GM18508 (cell line): ENCODE measurements at regions not wholly inside any gene's neighbourhood (a gene's known extent, or its start where the extent isn't known, plus 50 kb on each side); places are given as distances from the start of the nearest gene placed in this dataset.
"Not testable (repeated sequence)": the region's sequence is repeated elsewhere in the genome, so short reads cannot be mapped to it uniquely, and the experiment has no call there.

Experiments
- ATAC-seq: cut with Tn5 transposase; IDR thresholded peaks from one replicate; pipeline ENCODE4 v1.9.1; 2021; ENCODE audit warnings: moderate number of reproducible peaks; ENCODE audit not compliant: insufficient read depth, unreplicated experiment

DNA sequence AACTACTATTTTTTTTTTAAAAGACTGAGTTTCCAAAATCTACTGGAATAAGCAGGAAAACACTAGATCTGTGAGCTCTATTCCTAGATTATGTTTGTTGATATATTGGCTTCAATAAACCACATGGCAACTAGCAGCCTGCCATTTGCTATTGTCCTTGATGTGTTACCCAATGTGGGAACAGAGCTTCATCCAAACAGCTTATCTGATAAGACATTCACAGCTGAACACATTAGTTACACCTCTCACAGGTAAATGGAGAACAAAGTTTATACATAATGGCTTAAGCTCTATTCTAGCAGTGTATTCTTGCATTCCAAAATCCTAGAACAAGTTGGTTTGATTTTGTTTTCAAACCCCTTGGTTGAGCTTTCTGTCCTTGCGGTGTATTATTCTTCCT, 642.1 kb downstream of the TLE1 start:
- ATAC-seq = no peak

DNA sequence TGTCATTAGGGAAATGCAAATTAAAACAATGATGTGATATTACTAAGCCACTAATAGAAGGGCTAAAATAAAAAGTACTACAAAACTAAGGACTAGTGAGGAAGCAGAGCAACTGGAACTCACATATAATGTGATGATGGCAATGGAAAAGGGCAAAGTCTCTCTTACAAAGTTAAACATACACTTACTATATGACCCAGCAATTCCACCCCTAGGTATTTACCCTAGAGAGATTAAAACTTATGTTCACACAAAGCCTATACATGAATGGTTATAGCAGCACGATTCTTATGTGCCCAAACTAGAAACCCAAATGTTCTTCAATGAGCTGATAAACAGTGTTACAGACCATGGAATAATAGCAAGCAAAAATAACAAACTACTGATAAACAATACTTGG, 643.7 kb downstream of the TLE1 start:
- ATAC-seq = no peak

DNA sequence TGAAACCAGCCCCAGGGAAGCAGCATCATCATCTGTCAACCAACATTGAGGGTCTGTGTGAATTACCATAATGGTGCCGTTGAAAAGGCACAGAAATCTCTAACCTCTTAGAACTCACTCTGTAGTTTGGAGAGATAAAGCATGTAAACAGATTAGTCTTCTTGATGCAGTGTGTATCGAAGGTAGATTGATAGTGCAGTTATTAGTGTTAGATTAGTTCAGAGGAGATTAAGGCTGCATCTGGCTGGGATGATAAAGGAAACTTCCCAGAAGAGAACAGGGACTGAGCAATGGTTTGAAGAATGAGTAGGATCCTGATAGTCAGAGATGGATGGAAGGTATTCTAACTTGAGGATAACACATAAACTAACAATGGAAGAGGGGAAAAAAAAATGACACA, 651.5 kb downstream of the TLE1 start:
- ATAC-seq = no peak

DNA sequence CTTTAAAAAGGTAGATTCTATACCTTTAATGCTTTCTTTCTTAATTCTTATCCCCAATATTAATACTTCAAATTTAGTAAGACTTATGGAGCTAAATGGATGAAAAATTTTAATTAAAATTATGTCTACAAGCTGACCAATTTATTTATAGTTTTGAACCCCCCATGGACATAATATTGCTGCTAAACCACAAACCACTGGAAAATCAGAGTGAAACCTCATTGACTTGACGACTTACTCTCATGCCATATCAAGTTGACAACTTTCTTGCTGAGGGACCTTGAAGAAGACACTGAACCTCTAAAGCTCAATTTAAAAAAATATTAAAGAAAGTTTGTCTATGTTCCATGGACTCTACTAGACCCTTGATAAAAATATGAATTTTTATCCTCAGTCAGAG, 653.7 kb downstream of the TLE1 start:
- no peak for ATAC-seq

- ATAC-seq = no peak
Observed at GRCh38 chr9:81035171-81035570, 654.2 kb downstream of the TLE1 start.

DNA sequence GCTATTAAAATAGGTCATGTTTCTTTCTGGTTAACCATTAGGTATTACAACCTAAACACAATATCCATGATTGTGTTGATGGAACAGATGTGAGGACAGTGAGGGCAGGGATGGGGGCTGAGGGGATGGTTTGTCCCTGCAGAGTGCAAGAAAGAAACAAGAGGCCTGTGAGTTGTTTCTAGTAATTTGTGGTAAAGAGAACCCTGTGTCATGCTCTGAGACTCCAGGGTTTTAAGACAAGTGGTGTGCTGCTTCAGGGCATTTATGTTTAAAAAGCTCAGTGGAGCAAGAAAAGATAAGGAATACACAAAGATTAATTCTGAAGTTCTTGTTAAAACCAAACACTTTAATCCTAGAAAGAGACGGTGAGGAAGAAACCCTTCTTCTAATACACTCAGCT, 656.5 kb downstream of the TLE1 start:
- ATAC-seq = no peak

DNA sequence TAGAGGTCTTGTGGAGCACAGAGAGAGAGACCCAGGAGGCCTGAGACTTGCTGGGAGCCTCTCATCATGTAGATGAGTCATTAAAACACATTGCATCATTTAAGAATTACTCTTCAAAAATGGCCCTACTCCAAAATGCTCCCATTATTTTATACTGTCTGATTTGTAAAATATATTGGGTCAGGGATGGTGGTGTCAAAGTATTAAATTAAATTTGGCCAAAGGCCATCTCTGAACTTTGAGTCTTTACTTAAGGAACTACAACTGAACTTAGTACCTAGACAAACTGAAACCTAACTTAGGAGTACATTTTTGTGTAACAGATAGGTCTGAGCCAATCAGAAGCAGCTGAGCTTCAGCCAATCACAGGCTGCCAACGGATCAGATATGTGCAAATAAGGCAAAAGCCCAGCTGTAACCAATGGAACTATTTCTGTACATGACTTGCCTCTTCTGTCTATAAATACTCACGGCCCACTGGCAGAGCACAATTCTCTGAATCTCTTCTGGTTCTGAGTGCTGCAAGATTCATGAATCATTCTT, 657.2 kb downstream of the TLE1 start:
- ATAC-seq = no peak

DNA sequence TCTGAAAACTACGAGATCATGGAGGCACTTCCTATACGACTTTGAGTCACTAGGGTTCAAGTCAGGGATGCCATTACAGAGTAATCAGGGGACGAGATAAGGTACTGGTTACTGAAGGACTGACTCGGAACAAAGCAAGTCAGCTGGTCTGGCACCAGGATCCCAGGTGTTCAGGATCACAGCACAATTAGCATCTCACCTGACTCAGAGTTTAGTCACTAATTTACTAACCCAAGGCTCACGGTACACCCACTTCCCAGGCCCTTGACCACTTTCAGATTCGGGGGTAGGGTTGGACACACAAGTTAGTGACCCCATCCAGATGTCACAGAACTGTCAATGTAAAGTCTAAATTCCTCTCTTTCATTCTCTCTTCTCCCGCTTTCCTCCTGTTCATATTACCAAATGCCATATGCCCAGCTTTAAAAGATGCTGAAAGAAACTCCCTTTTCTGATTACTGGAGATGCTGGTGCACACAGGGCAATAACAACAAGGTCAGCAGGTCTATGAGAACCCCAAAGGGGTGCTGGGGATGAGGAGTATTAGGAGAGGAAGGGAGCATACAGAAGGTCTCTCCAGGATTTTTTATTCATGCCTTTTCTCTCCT, 657.8 kb downstream of the TLE1 start:
- ATAC-seq = no peak

- no peak for ATAC-seq
Observed at GRCh38 chr9:81030027-81030426, 659.3 kb downstream of the TLE1 start.

DNA sequence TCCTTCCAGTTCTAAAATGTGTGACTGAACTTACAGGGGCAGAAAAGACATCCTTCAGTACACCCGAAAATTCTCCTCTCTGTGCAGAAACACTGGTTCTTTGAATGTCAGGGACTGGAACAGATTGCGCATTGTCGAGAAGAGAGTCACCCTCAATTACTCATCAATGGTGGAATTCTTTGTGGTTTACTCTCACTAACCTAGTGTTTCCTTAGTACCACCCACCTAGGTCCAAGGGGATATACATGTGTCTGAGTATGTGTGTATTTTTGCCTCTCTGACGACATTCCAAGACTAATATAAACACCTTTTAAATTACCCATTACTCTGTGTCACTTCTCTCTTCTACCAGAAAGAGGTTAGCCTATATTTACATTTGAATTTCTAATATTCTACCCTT, 660.8 kb downstream of the TLE1 start:
- ATAC-seq = no peak

DNA sequence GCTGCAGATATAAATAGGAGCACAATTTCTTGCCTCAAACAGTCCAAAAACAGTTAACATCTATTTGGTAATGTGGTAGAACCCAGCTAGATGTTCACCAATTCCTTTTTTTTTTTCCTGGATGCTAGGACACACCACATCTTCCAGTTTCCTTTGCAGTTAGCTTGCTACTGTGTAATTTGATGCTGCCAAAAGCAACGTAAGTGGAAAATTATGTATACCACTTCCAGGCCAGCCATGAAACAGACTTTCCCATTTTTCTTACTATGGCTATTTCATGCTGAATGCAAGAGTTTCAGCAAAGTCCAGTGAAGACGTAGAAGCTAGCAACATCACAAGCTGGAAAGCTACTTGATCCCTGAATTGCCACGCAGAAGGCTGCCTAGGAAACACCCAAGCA, 667.2 kb downstream of the TLE1 start:
- no peak for ATAC-seq

DNA sequence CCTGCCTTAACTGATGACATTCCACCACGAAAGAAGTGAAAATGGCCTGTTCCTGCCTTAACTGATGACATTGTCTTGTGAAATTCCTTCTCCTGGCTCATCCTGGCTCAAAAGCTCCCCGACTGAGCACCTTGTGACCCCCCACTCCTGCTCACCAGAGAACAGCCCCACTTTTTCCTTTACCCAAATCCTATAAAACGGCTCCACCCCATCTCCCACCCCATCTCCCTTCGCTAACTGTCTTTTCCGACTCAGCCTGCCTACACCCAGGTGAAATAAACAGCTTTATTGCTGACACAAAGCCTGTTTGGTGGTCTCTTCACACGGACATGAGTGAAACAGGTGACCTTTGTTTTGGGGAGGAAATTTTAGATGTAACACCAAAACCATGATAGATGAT, 674.4 kb downstream of the TLE1 start:
- not testable (repeated sequence) for ATAC-seq

DNA sequence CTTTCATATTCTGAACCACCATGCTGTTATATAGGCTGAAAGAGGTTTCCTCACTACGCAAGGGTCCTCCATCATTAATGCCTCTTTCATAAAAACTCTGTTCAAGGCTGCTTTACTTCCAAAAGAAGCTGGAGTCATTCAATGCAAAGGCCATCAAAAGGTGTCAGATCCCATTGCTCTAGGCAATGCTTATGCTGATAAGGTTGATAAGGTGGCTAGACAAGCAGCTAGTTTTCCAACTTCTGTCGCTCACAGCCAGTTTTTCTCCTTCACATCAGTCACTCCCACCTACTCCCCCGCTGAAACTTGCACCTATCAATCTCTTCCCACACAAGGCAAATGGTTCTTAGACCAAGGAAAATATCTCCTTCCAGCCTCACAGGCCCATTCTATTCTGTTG, 676.2 kb downstream of the TLE1 start:
- ATAC-seq = not testable (repeated sequence)

GRCh38 chr9:81002906-81003305, 686.4 kb downstream of the TLE1 start:
- ATAC-seq = no peak

- ATAC-seq = no peak
Observed at GRCh38 chr9:81002242-81002641, 687.1 kb downstream of the TLE1 start.

DNA sequence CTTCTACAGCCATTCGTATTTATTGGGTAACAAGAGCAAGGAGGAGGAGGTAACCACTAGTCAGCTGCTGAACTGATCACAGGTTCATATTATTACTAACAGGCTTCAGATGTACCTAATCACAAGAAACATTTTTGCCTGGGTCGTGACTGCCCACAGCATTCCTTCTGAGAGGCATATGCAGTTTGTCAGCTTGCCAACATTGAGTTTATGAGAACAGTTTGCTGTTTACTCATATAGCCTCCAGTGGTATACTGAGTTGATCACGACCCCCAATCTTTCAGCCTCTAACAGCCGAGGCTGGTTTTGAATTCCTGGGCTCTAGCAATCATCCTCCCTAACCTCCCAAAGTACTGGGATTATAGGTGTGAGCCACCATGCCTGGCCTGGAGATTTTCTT, 693.6 kb downstream of the TLE1 start:
- ATAC-seq = no peak

GRCh38 chr9:80994892-80995291, 694.5 kb downstream of the TLE1 start:
- ATAC-seq = no peak

- ATAC-seq = not testable (repeated sequence)
Observed at GRCh38 chr9:80985595-80985994, 703.8 kb downstream of the TLE1 start.

- ATAC-seq = no peak
Observed at GRCh38 chr9:80976403-80976802, 712.9 kb downstream of the TLE1 start.

GRCh38 chr9:80970377-80970776, 719.0 kb downstream of the TLE1 start:
- not testable (repeated sequence) for ATAC-seq

DNA sequence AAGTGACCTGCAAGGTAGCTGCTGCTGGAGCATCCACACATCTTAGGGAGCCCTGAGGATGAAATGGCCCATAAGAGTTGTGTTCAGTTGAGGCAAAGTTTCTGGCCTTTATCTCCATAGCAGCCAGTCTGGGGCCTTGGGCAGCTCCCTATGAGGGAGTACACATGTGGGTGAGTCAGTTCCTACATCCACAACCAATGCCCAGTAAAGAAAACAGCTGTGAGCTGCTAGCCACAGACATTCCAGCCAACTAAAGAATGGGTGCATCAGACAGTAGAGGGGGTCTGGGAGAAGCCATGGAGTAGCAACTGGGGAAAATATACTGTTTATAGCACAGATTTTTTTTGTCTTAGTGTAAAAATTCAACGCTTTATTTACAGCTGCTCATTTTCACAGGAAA, 720.7 kb downstream of the TLE1 start:
- no peak for ATAC-seq

DNA sequence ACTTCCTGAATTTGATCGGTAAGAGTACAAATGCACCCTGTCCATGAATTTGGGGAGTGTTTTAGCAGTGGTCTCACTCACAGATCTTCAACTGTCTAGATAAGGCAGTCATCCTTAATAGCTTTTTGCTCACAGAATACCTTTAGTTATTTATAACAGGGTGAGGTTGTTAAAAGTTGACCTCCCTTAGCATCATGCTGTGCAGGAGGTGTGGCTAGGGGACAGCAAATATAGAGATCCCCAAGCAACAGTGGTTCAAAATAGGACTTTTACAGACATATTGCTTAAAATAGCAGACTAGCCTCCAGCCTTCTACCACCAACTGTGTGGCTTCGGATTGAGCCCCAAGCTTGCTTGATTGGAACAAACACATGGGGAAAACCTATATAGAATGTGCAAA, 724.4 kb downstream of the TLE1 start:
- no peak for ATAC-seq

GRCh38 chr9:80964374-80964773, 725.0 kb downstream of the TLE1 start:
- ATAC-seq = no peak
